ENCODE measurements at regions not wholly inside any gene's neighbourhood (a gene's known extent, or its start where the extent isn't known, plus 50 kb on each side); places are given as distances from the start of the nearest gene placed in this dataset.

DNA sequence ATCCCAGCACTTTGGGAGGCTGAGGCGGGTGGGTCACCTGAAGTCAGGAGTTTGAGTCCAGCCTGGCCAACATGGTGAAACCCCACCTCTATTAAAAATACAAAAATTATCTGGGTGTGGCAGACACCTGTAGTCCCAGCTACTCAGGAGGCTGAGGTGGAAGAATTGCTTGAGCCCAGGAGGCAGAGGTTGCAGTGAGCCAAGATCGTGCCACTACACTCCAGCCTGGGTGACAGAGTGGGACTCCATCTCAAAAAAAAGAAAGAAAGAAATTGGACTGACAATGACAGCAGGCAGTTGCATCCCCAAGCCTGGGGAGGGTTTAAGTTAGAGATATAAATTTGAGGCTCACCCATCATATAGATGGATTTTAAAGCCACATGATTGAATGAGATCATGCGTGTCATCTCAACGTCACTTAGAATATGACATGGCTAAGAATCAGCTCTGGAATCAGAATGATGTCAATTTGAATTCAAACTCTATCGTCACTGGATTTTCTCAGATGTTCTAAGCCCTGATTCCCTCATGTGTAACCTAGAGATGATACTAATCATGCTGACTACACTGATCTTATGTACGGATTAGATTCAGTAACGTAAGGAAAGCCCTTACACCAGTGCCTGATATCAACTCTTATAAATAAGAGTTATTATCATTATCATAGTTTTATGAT is 534.0 kb upstream of the JARID2 start:
- peaks cover 0 to 4% (median 0%) of the 10 kb centered on the region in 9 donors for H3K9me3 Mint-ChIP-seq
- POLR2A ChIA-PET, result no interaction called here
- H3K27ac Mint-ChIP-seq, result peak overlapping the region in 2 of 10 donors; percentile 31 to 50
- H3K4me3 Mint-ChIP-seq, result no peak overlapping the region
- peaks cover 3 to 19% (median 9%) of the 10 kb centered on the region in 4 donors for H3K4me1 Mint-ChIP-seq
- no peaks in the 10 kb centered on the region for H3K36me3 Mint-ChIP-seq
- DNase-seq (no peak), ATAC-seq (no peak)
- no peaks in the 10 kb centered on the region for H3K27me3 Mint-ChIP-seq

DNA sequence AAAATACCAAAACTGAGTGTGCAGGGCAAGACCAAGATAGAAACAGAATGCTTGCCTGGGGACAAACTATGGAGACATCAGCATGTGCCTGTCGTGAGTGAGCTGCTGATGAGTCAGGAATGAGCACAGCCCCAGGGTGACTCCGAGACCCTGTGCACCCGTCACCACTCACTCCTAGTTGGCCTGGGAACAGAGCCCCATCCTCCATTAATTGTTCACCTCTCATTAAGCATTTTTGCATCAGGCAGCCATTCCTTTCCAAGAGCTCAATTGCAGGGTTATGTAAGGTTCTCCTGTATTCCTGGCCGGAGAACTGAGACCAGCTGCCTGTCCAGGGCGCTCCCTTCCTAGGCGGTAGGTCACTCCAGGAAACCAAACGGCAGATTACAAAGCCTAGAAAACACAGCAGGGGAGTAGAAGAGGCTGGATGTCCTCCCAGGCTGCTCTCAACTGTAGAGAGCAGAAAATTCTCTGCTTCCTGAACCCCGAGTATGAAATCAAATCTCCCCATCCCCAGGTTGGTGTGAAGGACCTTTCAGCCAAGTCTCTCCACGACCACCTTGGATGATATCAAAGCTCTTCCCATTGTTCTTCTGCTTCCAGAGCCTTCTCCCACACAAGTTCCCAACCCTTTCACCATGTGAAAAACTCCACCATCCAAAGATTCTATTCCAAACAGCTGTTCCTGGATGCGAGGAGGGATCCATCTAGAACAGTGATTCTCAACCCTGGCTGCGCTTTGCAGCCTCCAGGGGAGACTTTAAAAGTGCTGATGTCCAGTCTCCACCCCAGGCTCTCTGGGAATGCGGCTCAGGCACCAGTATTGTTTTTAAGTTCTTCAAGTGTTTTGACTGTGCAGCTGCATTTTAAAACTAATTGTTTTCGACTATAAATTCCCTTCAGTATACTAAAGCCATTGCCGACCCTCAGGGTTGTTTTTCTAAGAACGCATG is 532.6 kb upstream of the JARID2 start:
- H3K9me3 Mint-ChIP-seq, result peaks cover 0 to 5% (median 0%) of the 10 kb centered on the region in 9 donors
- H3K4me3 Mint-ChIP-seq, result no peak overlapping the region
- ATAC-seq, result no peak
- peaks cover 13 to 31% (median 17%) of the 10 kb centered on the region in 4 donors for H3K4me1 Mint-ChIP-seq
- H3K27ac Mint-ChIP-seq, result peak overlapping the region in 3 of 10 donors; percentile 14 to 86 (median 30)
- DNase-seq, result no peak
- no peaks in the 10 kb centered on the region for H3K36me3 Mint-ChIP-seq
- H3K27me3 Mint-ChIP-seq, result no peaks in the 10 kb centered on the region
- POLR2A ChIA-PET, result no interaction called here

DNA sequence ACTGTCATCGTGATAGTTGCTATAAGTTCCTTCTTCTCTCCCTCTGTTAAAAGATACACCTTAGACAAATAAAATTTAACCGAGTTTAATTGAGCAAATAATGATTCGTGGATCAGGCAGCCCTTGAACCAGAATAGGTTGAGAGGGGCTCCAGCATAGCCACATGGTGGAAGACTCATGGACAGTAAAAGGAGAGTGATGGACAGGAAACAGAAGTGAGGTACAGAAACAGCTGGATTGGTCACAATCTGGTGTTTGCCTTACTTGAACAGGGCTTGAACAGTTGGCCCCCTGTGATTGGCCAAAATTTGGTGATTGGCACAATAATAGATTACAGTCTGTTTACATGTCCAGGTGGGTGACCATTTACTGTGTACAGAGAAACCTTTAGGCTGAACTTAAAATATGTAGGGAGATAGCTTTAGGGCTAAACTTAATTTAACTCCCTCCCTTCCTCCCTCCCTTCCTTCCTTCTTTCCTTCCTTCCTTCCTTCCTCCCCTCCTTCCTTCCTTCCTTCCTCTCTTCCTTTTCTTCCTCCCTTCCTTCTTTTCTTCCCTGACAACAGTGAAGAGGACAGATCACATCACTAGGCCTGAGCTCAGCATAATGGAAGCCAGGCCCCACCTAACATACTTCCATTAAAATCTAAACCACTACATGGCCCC is 531.8 kb upstream of the JARID2 start:
- Mint-ChIP-seq H3K4me3 (no peak overlapping the region), H3K27ac (peak overlapping the region in 1 of 10 donors; percentile 86), H3K36me3 (no peaks in the 10 kb centered on the region), H3K27me3 (no peaks in the 10 kb centered on the region), H3K9me3 (peaks cover 0 to 5% (median 0%) of the 10 kb centered on the region in 9 donors), H3K4me1 (peaks cover 13 to 34% (median 17%) of the 10 kb centered on the region in 4 donors)
- DNase-seq, result no peak
- no peak for ATAC-seq
- POLR2A ChIA-PET, result no interaction called here

DNA sequence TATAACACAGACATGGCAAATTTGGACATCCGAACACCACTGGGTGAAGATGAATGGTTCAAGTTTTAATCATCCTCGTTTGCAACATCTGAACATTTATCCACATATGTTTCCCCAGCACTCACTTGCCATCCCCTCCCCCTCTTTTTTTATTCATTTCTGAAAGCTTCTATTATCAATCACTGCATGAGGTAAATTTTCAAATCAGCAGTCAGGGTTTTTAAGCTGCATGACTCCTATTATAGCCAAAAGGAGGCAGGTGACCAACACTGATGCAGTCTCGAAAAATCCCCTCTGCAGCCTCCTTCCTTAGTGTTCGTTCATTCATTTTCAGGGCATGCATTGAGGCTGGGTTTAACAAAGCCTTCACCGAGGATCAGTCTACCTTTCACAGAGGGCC is 530.8 kb upstream of the JARID2 start:
- peaks cover 0 to 5% (median 0%) of the 10 kb centered on the region in 9 donors for H3K9me3 Mint-ChIP-seq
- no peak overlapping the region for H3K27ac Mint-ChIP-seq
- POLR2A ChIA-PET, result no interaction called here
- no peak for ATAC-seq
- H3K27me3 Mint-ChIP-seq, result no peaks in the 10 kb centered on the region
- peaks cover 13 to 40% (median 20%) of the 10 kb centered on the region in 4 donors for H3K4me1 Mint-ChIP-seq
- no peak for DNase-seq
- no peak overlapping the region for H3K4me3 Mint-ChIP-seq
- no peaks in the 10 kb centered on the region for H3K36me3 Mint-ChIP-seq

DNA sequence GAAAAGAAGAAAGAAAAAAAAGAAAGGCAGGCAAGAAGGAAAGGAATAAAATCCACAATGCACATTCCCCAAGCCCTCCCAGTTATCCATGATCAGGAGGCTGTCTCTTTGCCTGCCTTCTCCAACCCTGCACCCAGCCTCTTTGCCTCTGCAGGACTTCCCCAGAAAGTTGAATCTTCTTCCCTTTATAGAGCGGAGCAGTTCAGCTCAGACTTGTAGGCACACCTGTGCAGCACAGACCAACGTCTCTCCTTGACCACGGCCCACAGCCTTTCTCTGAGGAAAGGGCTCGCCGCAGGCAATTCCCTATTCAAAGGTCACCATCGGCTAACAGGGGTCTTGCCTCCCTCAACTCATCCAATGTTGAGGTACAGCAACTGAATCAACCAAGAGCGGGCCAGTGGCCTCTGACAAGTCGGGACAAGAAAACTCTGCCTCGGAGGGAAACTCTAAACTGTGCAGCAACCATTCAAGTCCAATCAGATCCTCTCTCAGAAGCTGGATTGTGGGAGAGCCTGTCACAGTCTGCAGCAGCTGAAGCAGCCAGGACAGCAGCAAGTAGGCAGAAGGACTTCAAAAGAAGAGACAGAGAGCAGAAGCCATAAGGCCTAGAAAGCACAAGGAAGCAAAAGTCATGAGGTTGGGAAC is 529.2 kb upstream of the JARID2 start:
- no peak for ATAC-seq
- POLR2A ChIA-PET, result interaction anchor here (0.6 to 1.1 kb wide), 2 partner anchors 22 to 728 kb away, joined by 3 to 4 read pairs; no protein-coding TSS in a partner anchor

DNA sequence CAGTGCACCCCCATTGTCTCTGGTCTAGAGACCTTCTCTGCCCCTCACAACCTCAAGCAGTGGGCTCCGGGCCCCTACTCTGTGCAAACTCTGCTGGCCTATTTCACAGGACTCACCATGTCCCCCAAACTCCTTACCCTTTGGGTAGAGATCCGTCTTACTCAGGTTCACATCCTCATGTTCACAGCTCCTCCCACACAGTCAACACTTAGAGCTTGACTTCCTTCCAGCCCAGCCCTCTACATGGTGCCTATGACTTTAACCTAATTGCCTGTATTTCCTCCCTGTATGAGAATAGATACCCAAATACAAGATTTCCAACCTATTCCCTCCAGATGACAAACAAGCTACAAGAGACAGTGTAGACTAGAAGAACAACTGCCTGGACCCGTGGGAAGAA is 528.6 kb upstream of the JARID2 start:
- H3K27me3 Mint-ChIP-seq, result no peaks in the 10 kb centered on the region
- ATAC-seq, result peak in 1 of 2 donors; percentile 47
- no peaks in the 10 kb centered on the region for H3K36me3 Mint-ChIP-seq
- peaks cover 16 to 52% (median 20%) of the 10 kb centered on the region in 4 donors for H3K4me1 Mint-ChIP-seq
- peak overlapping the region in 1 of 10 donors; percentile 67 for H3K27ac Mint-ChIP-seq
- peak overlapping the region in 1 of 10 donors; percentile 3 for H3K4me3 Mint-ChIP-seq
- peak in 1 of 10 donors; percentile 23 for DNase-seq
- peaks cover 0 to 5% (median 0%) of the 10 kb centered on the region in 9 donors for H3K9me3 Mint-ChIP-seq
- POLR2A ChIA-PET, result interaction anchor here (0.6 to 1.1 kb wide), 2 partner anchors 22 to 728 kb away, joined by 3 to 4 read pairs; no protein-coding TSS in a partner anchor

More for the DNA sequence above, 529.2 kb upstream of the JARID2 start:
- H3K4me3 Mint-ChIP-seq, result peak overlapping the region in 1 of 10 donors; percentile 3
- peaks cover 0 to 5% (median 0%) of the 10 kb centered on the region in 9 donors for H3K9me3 Mint-ChIP-seq
- H3K27me3 Mint-ChIP-seq, result no peaks in the 10 kb centered on the region
- H3K36me3 Mint-ChIP-seq, result no peaks in the 10 kb centered on the region
- DNase-seq, result no peak
- H3K4me1 Mint-ChIP-seq, result peaks cover 16 to 46% (median 19%) of the 10 kb centered on the region in 4 donors
- no peak overlapping the region for H3K27ac Mint-ChIP-seq

DNA sequence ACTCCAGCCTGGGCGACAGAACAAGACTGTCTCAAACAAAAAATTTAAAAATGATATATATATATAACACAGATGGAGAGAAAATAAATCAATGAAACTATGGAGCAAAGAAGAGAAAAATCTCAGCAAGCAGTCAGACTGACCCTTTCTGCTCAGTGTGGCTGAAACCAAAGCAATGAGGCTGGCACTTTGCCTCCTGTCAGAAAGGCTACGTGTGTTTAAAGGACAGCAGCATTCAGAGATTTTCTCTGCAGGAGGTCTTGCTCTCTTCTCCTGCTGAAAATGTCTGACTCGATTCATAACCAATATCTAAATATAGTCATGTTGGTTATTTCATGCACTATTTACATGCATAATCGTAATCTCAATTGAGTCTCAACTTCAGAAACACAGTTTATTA is 527.0 kb upstream of the JARID2 start:
- H3K4me1 Mint-ChIP-seq, result peaks cover 26 to 66% (median 34%) of the 10 kb centered on the region in 4 donors

DNA sequence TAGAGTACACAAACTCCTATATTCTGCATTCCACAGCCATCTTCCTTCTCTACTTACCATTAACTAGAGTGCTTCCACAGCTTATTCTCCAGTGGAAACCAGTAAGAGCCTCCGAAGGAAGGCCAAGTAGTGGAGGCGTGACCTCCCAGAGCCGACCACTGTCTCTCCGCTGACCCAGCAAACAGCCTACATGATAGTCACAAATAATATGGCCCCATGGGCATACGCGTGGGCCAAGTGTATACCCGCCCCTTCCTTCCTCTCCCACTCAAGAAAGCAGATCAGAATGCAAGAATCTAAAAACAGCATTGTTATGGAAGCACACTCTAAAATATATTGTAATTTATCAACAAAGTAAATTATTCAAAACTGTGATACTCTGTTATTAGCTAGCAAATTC is 526.6 kb upstream of the JARID2 start:
- DNase-seq, result no peak
- Mint-ChIP-seq H3K9me3 (peaks cover 0 to 10% (median 0%) of the 10 kb centered on the region in 9 donors), H3K4me3 (peak overlapping the region in 1 of 10 donors; percentile 40), H3K27me3 (no peaks in the 10 kb centered on the region), H3K36me3 (no peaks in the 10 kb centered on the region), H3K4me1 (peaks cover 26 to 70% (median 35%) of the 10 kb centered on the region in 4 donors), H3K27ac (peak overlapping the region in 3 of 10 donors; percentile 17 to 45 (median 19))
- POLR2A ChIA-PET, result no interaction called here
- no peak for ATAC-seq

More for the DNA sequence above, 527.0 kb upstream of the JARID2 start:
- DNase-seq (no peak), ATAC-seq (no peak)
- H3K4me3 Mint-ChIP-seq, result no peak overlapping the region
- no peaks in the 10 kb centered on the region for H3K27me3 Mint-ChIP-seq
- peak overlapping the region in 1 of 10 donors; percentile 17 for H3K27ac Mint-ChIP-seq
- peaks cover 0 to 9% (median 0%) of the 10 kb centered on the region in 9 donors for H3K9me3 Mint-ChIP-seq
- POLR2A ChIA-PET, result no interaction called here
- no peaks in the 10 kb centered on the region for H3K36me3 Mint-ChIP-seq

DNA sequence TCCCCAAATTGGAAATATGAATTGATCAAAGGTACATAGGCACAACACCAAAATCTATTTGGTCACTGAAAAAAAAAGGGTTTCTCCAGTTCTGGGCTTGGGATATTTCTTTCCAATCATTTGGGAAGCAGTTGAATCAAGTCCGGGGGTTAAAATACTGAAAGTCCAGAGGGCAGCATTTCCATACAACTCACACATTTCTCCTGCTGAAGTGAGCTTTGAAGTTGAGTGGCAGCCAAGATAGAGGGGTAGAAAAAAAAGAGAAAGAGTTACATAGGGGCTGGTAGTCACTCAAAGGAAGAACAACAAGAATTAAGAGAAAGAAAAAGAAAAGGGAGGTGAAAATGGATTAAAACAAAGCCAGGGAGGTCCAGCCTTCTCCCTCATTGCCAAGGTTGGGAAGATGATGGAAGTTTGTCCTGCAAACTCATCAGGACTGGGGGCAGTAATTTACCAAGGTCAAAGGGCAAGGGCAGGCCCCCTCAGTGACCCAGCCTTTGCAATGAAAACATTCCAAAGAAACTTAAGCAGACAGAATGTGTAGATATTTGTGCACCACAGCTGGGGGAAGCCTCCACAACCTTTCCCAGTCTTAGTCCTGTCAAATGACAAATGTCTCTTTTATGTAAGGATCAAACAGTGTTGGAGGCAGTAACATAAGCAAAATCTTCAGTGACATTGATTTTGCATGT is 525.3 kb upstream of the JARID2 start:
- no peak overlapping the region for H3K4me3 Mint-ChIP-seq
- ATAC-seq (no peak), DNase-seq (no peak)
- H3K9me3 Mint-ChIP-seq, result peaks cover 0 to 10% (median 0%) of the 10 kb centered on the region in 9 donors
- H3K4me1 Mint-ChIP-seq, result peaks cover 24 to 73% (median 35%) of the 10 kb centered on the region in 4 donors
- H3K27me3 Mint-ChIP-seq, result no peaks in the 10 kb centered on the region
- POLR2A ChIA-PET, result no interaction called here
- H3K36me3 Mint-ChIP-seq, result no peaks in the 10 kb centered on the region
- H3K27ac Mint-ChIP-seq, result peak overlapping the region in 3 of 10 donors; percentile 11 to 30 (median 16)

DNA sequence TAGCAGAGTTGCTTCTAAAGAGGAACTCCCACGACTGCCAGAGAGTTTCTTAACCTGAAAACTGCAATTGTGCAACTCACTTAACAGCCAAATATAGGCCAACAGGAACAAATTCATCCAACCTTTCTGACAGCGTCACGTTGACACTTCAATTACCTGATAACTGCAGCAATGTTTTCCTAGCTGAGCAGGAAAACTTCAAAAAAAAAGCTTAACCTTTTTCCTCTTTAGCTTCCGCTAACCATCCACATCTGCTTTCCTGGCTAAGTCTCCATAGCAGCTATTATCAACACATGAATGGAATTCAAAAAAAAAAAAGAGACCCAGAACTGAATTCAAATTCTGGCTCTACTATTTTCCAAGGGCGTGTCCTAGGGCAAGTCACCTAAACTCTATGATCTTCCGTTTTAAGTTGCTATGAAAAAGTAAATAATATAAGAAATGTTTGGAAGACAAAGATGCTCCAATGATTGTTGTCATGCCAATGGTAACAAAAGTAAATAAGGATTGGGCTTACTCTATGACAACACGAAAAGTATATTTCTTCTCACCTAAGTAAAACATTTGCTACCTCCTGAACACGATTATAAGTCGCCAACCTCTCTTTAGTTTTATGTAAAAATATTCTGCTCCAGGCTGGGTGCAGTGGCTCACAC is 524.6 kb upstream of the JARID2 start:
- H3K4me1 Mint-ChIP-seq, result peaks cover 24 to 68% (median 35%) of the 10 kb centered on the region in 4 donors
- H3K27me3 Mint-ChIP-seq, result no peaks in the 10 kb centered on the region
- no peak for DNase-seq
- H3K9me3 Mint-ChIP-seq, result peaks cover 0 to 10% (median 0%) of the 10 kb centered on the region in 9 donors
- H3K36me3 Mint-ChIP-seq, result peaks cover 0 to 1% (median 0%) of the 10 kb centered on the region in 3 donors
- ATAC-seq, result no peak
- peak overlapping the region in 5 of 10 donors; percentile 4 to 65 (median 30) for H3K27ac Mint-ChIP-seq
- no peak overlapping the region for H3K4me3 Mint-ChIP-seq
- POLR2A ChIA-PET, result no interaction called here

DNA sequence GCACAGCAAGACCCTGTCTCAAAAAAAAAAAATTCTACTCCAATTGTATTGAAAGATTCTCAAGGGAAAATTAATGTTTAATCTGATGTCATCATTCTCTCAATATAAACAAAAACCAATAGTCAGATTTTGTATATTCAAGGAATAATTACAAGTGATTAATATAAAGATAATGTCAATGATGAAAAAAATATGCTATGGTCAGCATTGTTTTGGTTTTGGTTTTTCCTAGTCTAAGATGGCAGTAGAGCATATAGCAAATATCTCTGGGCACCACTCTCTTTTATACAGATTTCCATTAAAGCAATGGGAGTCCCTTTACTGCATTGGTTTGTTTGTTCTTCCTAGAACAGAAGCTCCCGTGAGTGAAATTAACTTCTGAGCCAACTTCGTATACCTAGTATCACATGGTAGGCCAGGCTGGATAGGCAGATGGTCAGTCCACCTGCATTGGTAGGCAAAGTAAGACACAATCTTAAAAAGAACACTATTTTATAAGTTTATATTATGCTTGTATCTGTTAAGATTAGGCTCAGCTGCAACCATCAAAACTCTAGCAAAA is 523.8 kb upstream of the JARID2 start:
- POLR2A ChIA-PET, result no interaction called here
- Mint-ChIP-seq H3K27ac (peak overlapping the region in 5 of 10 donors; percentile 30 to 87 (median 55)), H3K27me3 (no peaks in the 10 kb centered on the region), H3K36me3 (peaks cover 0 to 1% (median 0%) of the 10 kb centered on the region in 3 donors), H3K4me1 (peaks cover 21 to 64% (median 29%) of the 10 kb centered on the region in 4 donors), H3K4me3 (peak overlapping the region in 1 of 10 donors; percentile 1), H3K9me3 (peaks cover 0 to 10% (median 0%) of the 10 kb centered on the region in 9 donors)
- DNase-seq (no peak), ATAC-seq (no peak)

All from naive thymus-derived CD8-positive, alpha-beta T cell (primary cell).